Keratinocyte (primary cell): ENCODE measurements at regions not wholly inside any gene's neighbourhood (a gene's known extent, or its start where the extent isn't known, plus 50 kb on each side); places are given as distances from the start of the nearest gene placed in this dataset.

ENCODE experiments used
- DNase-seq: peaks from one replicate; pipeline ENCODE4 v3.0.0-alpha.2; 2011; ENCODE audit warnings: low read depth, missing footprints, low spot score
- FAIRE-seq: peaks from 2 replicates; lab custom pipeline; 2011; peaks lifted over from hg19 to GRCh38; lab: Jason Lieb, UNC
- H2AFZ ChIP-seq: 2 replicates; pipeline ENCODE4 v1.6.0; 2012; ENCODE audit warnings: low read length, control low read depth, inconsistent platforms; ENCODE audit not compliant: control insufficient read depth
- H3K27ac ChIP-seq: 2 replicates; pipeline ENCODE4 v1.5.1; 2011; ENCODE audit warnings: low read length; ENCODE audit not compliant: control insufficient read depth, insufficient read depth
- H3K27me3 ChIP-seq: 3 replicates; pipeline ENCODE4 v1.6.0; 2011; ENCODE audit warnings: low read length; ENCODE audit not compliant: control insufficient read depth, insufficient read depth; ENCODE audit errors: extremely low read depth
- H3K36me3 ChIP-seq, 2 experiments: 2 replicates in 1 of 2; 3 replicates in 1 of 2; pipeline ENCODE4 v1.5.1; 2011; ENCODE audit warnings: low read length in 2 of 2, mild to moderate bottlenecking in 1 of 2; ENCODE audit not compliant: control insufficient read depth in 2 of 2, insufficient read depth in 2 of 2; ENCODE audit errors: extremely low read depth in 1 of 2
- H3K4me1 ChIP-seq: 3 replicates; pipeline ENCODE4 v1.5.1; 2011; ENCODE audit warnings: low read length; ENCODE audit not compliant: control insufficient read depth, insufficient read depth; ENCODE audit errors: extremely low read depth
- H3K4me2 ChIP-seq: 3 replicates; pipeline ENCODE4 v1.6.0; 2011; ENCODE audit warnings: low read depth, low read length; ENCODE audit not compliant: control insufficient read depth, insufficient read depth; ENCODE audit errors: extremely low read depth
- H3K4me3 ChIP-seq, 3 experiments: fragments of 200-600 bp in 1 of 3; sonication (generic) in 1 of 3; 2 replicates in 2 of 3; 3 replicates in 1 of 3; pipeline ENCODE4 v1.5.1; 2011 to 2016; ENCODE audit warnings: low read length in 3 of 3, mild to moderate bottlenecking in 3 of 3, control low read depth in 2 of 3, inconsistent platforms in 1 of 3, low read depth in 1 of 3, mixed read lengths in 1 of 3, mixed run types in 1 of 3, moderate library complexity in 1 of 3; ENCODE audit not compliant: control insufficient read depth in 2 of 3, insufficient read depth in 2 of 3; ENCODE audit errors: extremely low read depth in 1 of 3
- H3K79me2 ChIP-seq: 2 replicates; pipeline ENCODE4 v1.6.0; 2012; ENCODE audit warnings: low read length; ENCODE audit not compliant: control insufficient read depth, insufficient read depth
- H3K9ac ChIP-seq: 3 replicates; pipeline ENCODE4 v1.6.0; 2011; ENCODE audit warnings: low read length; ENCODE audit not compliant: control insufficient read depth, insufficient read depth; ENCODE audit errors: extremely low read depth
- H3K9me1 ChIP-seq: 3 replicates; pipeline ENCODE4 v1.6.0; 2011; ENCODE audit warnings: low read length; ENCODE audit not compliant: control insufficient read depth, insufficient read depth; ENCODE audit errors: extremely low read depth
- H3K9me3 ChIP-seq: 2 replicates; pipeline ENCODE4 v1.5.1; 2012; ENCODE audit warnings: low read depth, low read length; ENCODE audit not compliant: control insufficient read depth
- H4K20me1 ChIP-seq: 3 replicates; pipeline ENCODE4 v1.6.0; 2011; ENCODE audit warnings: low read length; ENCODE audit not compliant: control insufficient read depth, insufficient read depth; ENCODE audit errors: extremely low read depth
- CTCF ChIP-seq, 3 experiments: IDR thresholded peaks in 1 of 3; conservative IDR thresholded peaks in 1 of 3; optimal IDR thresholded peaks in 1 of 3; 2 replicates in 2 of 3; 3 replicates in 1 of 3; pipeline versions ENCODE3 to v1.5.1; 2011; ENCODE audit warnings: low read length in 3 of 3, mild to moderate bottlenecking in 3 of 3, moderate library complexity in 2 of 3, control low read depth in 1 of 3, inconsistent platforms in 1 of 3; ENCODE audit not compliant: insufficient read depth in 2 of 3; ENCODE audit errors: extremely low read depth in 1 of 3
- EZH2 ChIP-seq: IDR thresholded peaks from one replicate; pipeline ENCODE4 v1.6.1; 2012; ENCODE audit warnings: inconsistent platforms, mild to moderate bottlenecking, low read length, moderate library complexity
- dilution Hi-C: fragments of 300-500 bp; cut with MboI; formaldehyde crosslinking; loops from one replicate; pipeline ENCODE4 v1.7.0; 2020; ENCODE audit warnings: low sequenced_read_pairs; ENCODE audit not compliant: extremely low pct_ligation_motif_present

GRCh38 chr11:11143849-11144248, 209.2 kb downstream of the CSNK2A3 start:
- Histone ChIP-seq H3K9ac (no peak overlapping the region), H3K4me1 (no peaks in the 10 kb centered on the region), H3K9me3 (no peaks in the 10 kb centered on the region), H3K4me2 (no peak overlapping the region), H3K79me2 (no peaks in the 10 kb centered on the region), H4K20me1 (no peaks in the 10 kb centered on the region), H3K27ac (no peak overlapping the region), H3K4me3 (no peak overlapping the region), H3K9me1 (no peaks in the 10 kb centered on the region), H2AFZ (no peak overlapping the region), H3K27me3 (no peaks in the 10 kb centered on the region), H3K36me3 (no peaks in the 10 kb centered on the region)
- dilution Hi-C loops = no loop called here
- DNase-seq (no peak), FAIRE-seq (no peak)
- TF ChIP-seq CTCF (optimal IDR thresholded peaks at IDR 0.05 in 1 of 3, IDR thresholded peaks at IDR 0.05 in 1 of 3, conservative IDR thresholded peaks at IDR 0.05 in 1 of 3; ENCODE audit: extremely low read depth in 1 of 3, insufficient read depth in 2 of 3, low read length in 3 of 3) = no peak
- no peak for TF ChIP-seq EZH2

GRCh38 chr11:11142430-11142829, 210.6 kb downstream of the CSNK2A3 start:
- Histone ChIP-seq H3K9me1 (no peaks in the 10 kb centered on the region), H3K79me2 (no peaks in the 10 kb centered on the region), H3K27ac (no peak overlapping the region), H3K36me3 (no peaks in the 10 kb centered on the region), H3K9ac (no peak overlapping the region), H3K4me1 (no peaks in the 10 kb centered on the region), H3K4me3 (no peak overlapping the region), H3K4me2 (no peak overlapping the region), H3K9me3 (no peaks in the 10 kb centered on the region), H4K20me1 (no peaks in the 10 kb centered on the region), H3K27me3 (no peaks in the 10 kb centered on the region), H2AFZ (no peak overlapping the region)
- DNase-seq = no peak
- no peak for FAIRE-seq
- TF ChIP-seq CTCF (optimal IDR thresholded peaks at IDR 0.05 in 1 of 3, IDR thresholded peaks at IDR 0.05 in 1 of 3, conservative IDR thresholded peaks at IDR 0.05 in 1 of 3; ENCODE audit: extremely low read depth in 1 of 3, insufficient read depth in 2 of 3, low read length in 3 of 3) (no peak), EZH2 (no peak)
- dilution Hi-C loops = no loop called here
